ENCODE measurements at regions not wholly inside any gene's neighbourhood (a gene's known extent, or its start where the extent isn't known, plus 50 kb on each side); places are given as distances from the start of the nearest gene placed in this dataset.

DNA sequence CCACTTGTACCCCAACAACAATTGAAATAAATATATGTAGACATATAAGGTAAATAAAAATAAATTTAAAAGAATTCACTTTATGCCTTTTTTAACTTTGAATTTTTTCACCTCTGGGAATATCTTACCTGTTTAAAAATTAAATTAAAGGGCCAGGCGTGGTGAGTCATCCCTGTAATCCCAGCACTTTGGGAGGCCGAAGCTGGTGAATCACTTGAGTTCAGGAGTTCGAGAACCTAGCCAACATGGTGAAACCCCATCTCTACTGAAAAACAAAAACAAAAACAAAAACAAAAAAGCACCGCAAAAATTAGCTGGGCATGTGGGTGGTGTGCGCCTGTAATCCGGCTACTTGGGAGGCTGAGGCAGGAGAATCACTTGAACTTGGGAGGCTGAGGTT, 164.8 kb downstream of the AASDH start:
- TF ChIP-seq, protein P1, sequence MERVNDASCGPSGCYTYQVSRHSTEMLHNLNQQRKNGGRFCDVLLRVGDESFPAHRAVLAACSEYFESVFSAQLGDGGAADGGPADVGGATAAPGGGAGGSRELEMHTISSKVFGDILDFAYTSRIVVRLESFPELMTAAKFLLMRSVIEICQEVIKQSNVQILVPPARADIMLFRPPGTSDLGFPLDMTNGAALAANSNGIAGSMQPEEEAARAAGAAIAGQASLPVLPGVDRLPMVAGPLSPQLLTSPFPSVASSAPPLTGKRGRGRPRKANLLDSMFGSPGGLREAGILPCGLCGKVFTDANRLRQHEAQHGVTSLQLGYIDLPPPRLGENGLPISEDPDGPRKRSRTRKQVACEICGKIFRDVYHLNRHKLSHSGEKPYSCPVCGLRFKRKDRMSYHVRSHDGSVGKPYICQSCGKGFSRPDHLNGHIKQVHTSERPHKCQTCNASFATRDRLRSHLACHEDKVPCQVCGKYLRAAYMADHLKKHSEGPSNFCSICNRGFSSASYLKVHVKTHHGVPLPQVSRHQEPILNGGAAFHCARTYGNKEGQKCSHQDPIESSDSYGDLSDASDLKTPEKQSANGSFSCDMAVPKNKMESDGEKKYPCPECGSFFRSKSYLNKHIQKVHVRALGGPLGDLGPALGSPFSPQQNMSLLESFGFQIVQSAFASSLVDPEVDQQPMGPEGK (CRISPR knock-in tag; IDR thresholded peaks at IDR 0.05; ENCODE audit: borderline replicate concordance): no peak
- no peak for TF ChIP-seq OSR1 (CRISPR knock-in tag; IDR thresholded peaks at IDR 0.05)
- no peak for TF ChIP-seq RARB (CRISPR knock-in tag; IDR thresholded peaks at IDR 0.05)
- TF ChIP-seq ZNF8 (CRISPR knock-in tag; IDR thresholded peaks at IDR 0.05): no peak
- TF ChIP-seq ESRRG (CRISPR knock-in tag; IDR thresholded peaks at IDR 0.05): no peak
- no peak for TF ChIP-seq ZNF565 (CRISPR knock-in tag; conservative IDR thresholded peaks at IDR 0.05; ENCODE audit: low read depth)
- no peak for TF ChIP-seq CSDC2 (CRISPR knock-in tag; IDR thresholded peaks at IDR 0.05)
- TF ChIP-seq ZC3H10 (CRISPR knock-in tag; IDR thresholded peaks at IDR 0.05): no peak
- TF ChIP-seq ZFP3 (CRISPR knock-in tag; IDR thresholded peaks at IDR 0.05): no peak
